Stomach (tissue), 8 donors: ENCODE measurements at regions not wholly inside any gene's neighbourhood (a gene's known extent, or its start where the extent isn't known, plus 50 kb on each side); places are given as distances from the start of the nearest gene placed in this dataset.

ENCODE experiments used
- DNase-seq, 2 donors: peaks; one replicate each; pipeline versions ENCODE4 v3.0.0 to v3.0.0-alpha.2; 2013 to 2019
- H3K27ac ChIP-seq, 5 donors: fragments of 200-600 bp in 4 of 5; sonication (generic) in 4 of 5; one replicate each; pipeline ENCODE4 v1.5.1; 2013 to 2019; ENCODE audit warnings: mild to moderate bottlenecking in 1 of 5, moderate library complexity in 1 of 5
- H3K27me3 ChIP-seq, 3 donors: fragments of 200-600 bp; sonication (generic); one replicate each; pipeline ENCODE4 v1.5.1; 2017 to 2019; ENCODE audit warnings: mixed run types in 1 of 3
- H3K36me3 ChIP-seq, 4 donors: fragments of 200-600 bp; sonication (generic); 1 replicate in 3 of 4; 2 replicates in 1 of 4; pipeline ENCODE4 v1.5.1; 2016 to 2019
- H3K4me1 ChIP-seq, 4 donors: fragments of 200-600 bp; sonication (generic); one replicate each; pipeline ENCODE4 v1.5.1; 2016 to 2019
- H3K4me3 ChIP-seq, 4 donors: fragments of 200-600 bp; sonication (generic) in 3 of 4; one replicate each; pipeline ENCODE4 v1.5.1; 2016 to 2019; ENCODE audit warnings: mild to moderate bottlenecking in 1 of 4
- H3K9me3 ChIP-seq, 4 donors: fragments of 200-600 bp; sonication (generic); one replicate each; pipeline ENCODE4 v1.5.1; 2016 to 2019
- CTCF ChIP-seq, 7 experiments: fragments of 450-650 bp in 4 of 7; fragments of 200-600 bp in 3 of 7; sonication (generic) in 3 of 7; IDR thresholded peaks; one replicate each; pipeline ENCODE4 v1.5.1; 2016 to 2019; ENCODE audit warnings: antibody characterized with exemption in 7 of 7, control low read depth in 2 of 7, mild to moderate bottlenecking in 1 of 7
- EP300 ChIP-seq: sonication (generic); formaldehyde crosslinking; IDR thresholded peaks from one replicate; pipeline ENCODE4 v1.6.1; 2017; ENCODE audit warnings: antibody characterized with exemption
- POLR2A ChIP-seq, 4 donors: fragments of 450-650 bp; IDR thresholded peaks; one replicate each; pipeline ENCODE4 v1.6.1; 2016; ENCODE audit warnings: antibody characterized with exemption in 4 of 4, control low read depth in 2 of 4, mild to moderate bottlenecking in 1 of 4, moderate library complexity in 1 of 4
- POLR2AphosphoS5 ChIP-seq, 3 donors: sonication (generic); formaldehyde crosslinking; IDR thresholded peaks; one replicate each; pipeline ENCODE4 v1.6.1; 2016; ENCODE audit warnings: antibody characterized with exemption in 3 of 3
- WGBS, 5 donors: extraction: QIAGEN DNeasy Blood & Tissue Kit in 3 of 5; methylation state at CpG; one replicate each; pipeline versions ENCODE4 v1.1.5 to v1.1.7; 2013 to 2018; 5-methylcytosine and 5-hydroxymethylcytosine counted together
- intact Hi-C: fragments of 100-400 bp; cut with DNase I; formaldehyde crosslinking; loops from one replicate; pipeline ENCODE4 v1.15.1; 2023; ENCODE audit warnings: low total_unique reads
- donor health status: healthy with polysubstance abuse.
- donor health status: Bipolar disorder and iron deficiency.
- donor health status: healthy.

GRCh38 chr5:82347201-82347865 lies 69.2 kb upstream of the RPS23 start:
- peak in 1 of 2 donors; percentile 80 for DNase-seq
- Histone ChIP-seq H3K4me1 (peaks cover 0 to 11% (median 3%) of the 10 kb centered on the region in 4 donors), H3K4me3 (no peak overlapping the region), H3K9me3 (no peaks in the 10 kb centered on the region), H3K27ac (peak overlapping the region in 4 of 5 donors; percentile 15 to 42 (median 28)), H3K27me3 (no peaks in the 10 kb centered on the region), H3K36me3 (no peaks in the 10 kb centered on the region)
- intact Hi-C loops: loop anchor here (10.0 kb wide), 1 partner anchor 1207 kb away; no protein-coding TSS in a partner anchor
- TF ChIP-seq POLR2A (IDR thresholded peaks at IDR 0.05) (no peak), CTCF (IDR thresholded peaks at IDR 0.05) (no peak), POLR2AphosphoS5 (IDR thresholded peaks at IDR 0.05) (no peak), EP300 (no peak)
- WGBS, 5 donors: 54 to 81% (median 70%) methylated on average over 12 of the region's 12 CpGs

- peak in 1 of 2 donors; percentile 44 for DNase-seq
- TF ChIP-seq POLR2A (IDR thresholded peaks at IDR 0.05) (no peak), CTCF (IDR thresholded peaks at IDR 0.05) (no peak), POLR2AphosphoS5 (IDR thresholded peaks at IDR 0.05) (no peak), EP300 (no peak)
- Histone ChIP-seq H3K36me3 (no peaks in the 10 kb centered on the region), H3K9me3 (no peaks in the 10 kb centered on the region), H3K27me3 (no peaks in the 10 kb centered on the region), H3K4me1 (peaks cover 0 to 10% (median 0%) of the 10 kb centered on the region in 4 donors), H3K4me3 (no peak overlapping the region), H3K27ac (peak overlapping the region in 2 of 5 donors; percentile 32 to 42)
- 78 to 84% (median 83%) methylated on average over 7 to 10 of the region's 10 CpGs for WGBS, 5 donors
- intact Hi-C loops: loop anchor here (10.0 kb wide), 1 partner anchor 1208 kb away; no protein-coding TSS in a partner anchor
Measured at GRCh38 chr5:82346399-82347165, 68.4 kb upstream of the RPS23 start.

GRCh38 chr5:82345108-82345507 lies 67.0 kb upstream of the RPS23 start:
- no peak for DNase-seq
- 46 to 59% (median 54%) methylated on average over 3 of the region's 3 CpGs for WGBS, 5 donors
- Histone ChIP-seq H3K4me3 (no peak overlapping the region), H3K27ac (no peak overlapping the region), H3K27me3 (no peaks in the 10 kb centered on the region), H3K4me1 (peaks cover 0 to 8% (median 0%) of the 10 kb centered on the region in 4 donors), H3K9me3 (no peaks in the 10 kb centered on the region), H3K36me3 (no peaks in the 10 kb centered on the region)
- no peak for TF ChIP-seq CTCF (IDR thresholded peaks at IDR 0.05)
- no peak for TF ChIP-seq POLR2AphosphoS5 (IDR thresholded peaks at IDR 0.05)
- TF ChIP-seq EP300: no peak
- no peak for TF ChIP-seq POLR2A (IDR thresholded peaks at IDR 0.05)
- intact Hi-C loops: loop anchor here (10.0 kb wide), 1 partner anchor 1210 kb away; no protein-coding TSS in a partner anchor

GRCh38 chr5:82341325-82341724 lies 63.2 kb upstream of the RPS23 start:
- Histone ChIP-seq H3K4me3 (no peak overlapping the region), H3K4me1 (no peaks in the 10 kb centered on the region), H3K9me3 (no peaks in the 10 kb centered on the region), H3K27me3 (no peaks in the 10 kb centered on the region), H3K27ac (no peak overlapping the region), H3K36me3 (no peaks in the 10 kb centered on the region)
- DNase-seq: no peak
- no peak for TF ChIP-seq CTCF (IDR thresholded peaks at IDR 0.05)
- no peak for TF ChIP-seq POLR2AphosphoS5 (IDR thresholded peaks at IDR 0.05)
- TF ChIP-seq POLR2A (IDR thresholded peaks at IDR 0.05): no peak
- intact Hi-C loops: loop anchor here (10.0 kb wide), 1 partner anchor 1213 kb away; no protein-coding TSS in a partner anchor
- WGBS, 5 donors: 73 to 89% (median 86%) methylated on average over 1 of the region's 1 CpG
